Esophagus squamous epithelium (tissue), 5 donors: ENCODE measurements at regions not wholly inside any gene's neighbourhood (a gene's known extent, or its start where the extent isn't known, plus 50 kb on each side); places are given as distances from the start of the nearest gene placed in this dataset.

Source experiments
- DNase-seq: peaks from one replicate; lab custom pipeline; 2025; lab: John Stamatoyannopoulos, UW
- H3K27ac ChIP-seq, 4 donors: fragments of 200-600 bp; sonication (generic); one replicate each; pipeline ENCODE4 v1.5.1; 2016 to 2019; ENCODE audit warnings: mild to moderate bottlenecking in 1 of 4
- H3K27me3 ChIP-seq, 4 donors: fragments of 200-600 bp; sonication (generic); 1 replicate in 3 of 4; 2 replicates in 1 of 4; pipeline versions ENCODE4 v1.5.1 to v1.6.0; 2017 to 2021; ENCODE audit warnings: antibody characterized with exemption in 1 of 4
- H3K36me3 ChIP-seq, 3 donors: fragments of 200-600 bp; sonication (generic); one replicate each; pipeline ENCODE4 v1.5.1; 2016 to 2019
- H3K4me1 ChIP-seq, 3 donors: fragments of 200-600 bp; sonication (generic); one replicate each; pipeline ENCODE4 v1.5.1; 2017 to 2019
- H3K4me3 ChIP-seq, 4 donors: fragments of 200-600 bp; sonication (generic); 1 replicate in 3 of 4; 2 replicates in 1 of 4; pipeline ENCODE4 v1.5.1; 2016 to 2019; ENCODE audit warnings: mild to moderate bottlenecking in 2 of 4, moderate library complexity in 1 of 4
- H3K9me3 ChIP-seq, 3 donors: fragments of 200-600 bp; sonication (generic); one replicate each; pipeline ENCODE4 v1.5.1; 2016 to 2019
- POLR2A ChIP-seq, 4 donors: fragments of 450-650 bp; IDR thresholded peaks; one replicate each; pipeline ENCODE4 v1.6.1; 2017; ENCODE audit warnings: antibody characterized with exemption in 4 of 4, mild to moderate bottlenecking in 4 of 4, moderate library complexity in 3 of 4
- WGBS, 2 donors: methylation state at CpG; one replicate each; pipeline ENCODE4 v1.1.5; 2018; 5-methylcytosine and 5-hydroxymethylcytosine counted together
- intact Hi-C: fragments of 100-400 bp; cut with DNase I; formaldehyde crosslinking; loops from one replicate; pipeline ENCODE4 v1.15.0; 2022
- TF ChIP-seq, protein P1 (sequence below), 6 experiments: fragments of 450-650 bp in 4 of 6; fragments of 200-600 bp in 2 of 6; sonication (generic) in 2 of 6; IDR thresholded peaks; one replicate each; pipeline ENCODE4 v1.5.1; 2016 to 2019; ENCODE audit warnings: antibody characterized with exemption in 6 of 6, mild to moderate bottlenecking in 4 of 6, moderate library complexity in 4 of 6
- donor health status: DM: yes; HTN: yes; CAD: no.

DNA sequence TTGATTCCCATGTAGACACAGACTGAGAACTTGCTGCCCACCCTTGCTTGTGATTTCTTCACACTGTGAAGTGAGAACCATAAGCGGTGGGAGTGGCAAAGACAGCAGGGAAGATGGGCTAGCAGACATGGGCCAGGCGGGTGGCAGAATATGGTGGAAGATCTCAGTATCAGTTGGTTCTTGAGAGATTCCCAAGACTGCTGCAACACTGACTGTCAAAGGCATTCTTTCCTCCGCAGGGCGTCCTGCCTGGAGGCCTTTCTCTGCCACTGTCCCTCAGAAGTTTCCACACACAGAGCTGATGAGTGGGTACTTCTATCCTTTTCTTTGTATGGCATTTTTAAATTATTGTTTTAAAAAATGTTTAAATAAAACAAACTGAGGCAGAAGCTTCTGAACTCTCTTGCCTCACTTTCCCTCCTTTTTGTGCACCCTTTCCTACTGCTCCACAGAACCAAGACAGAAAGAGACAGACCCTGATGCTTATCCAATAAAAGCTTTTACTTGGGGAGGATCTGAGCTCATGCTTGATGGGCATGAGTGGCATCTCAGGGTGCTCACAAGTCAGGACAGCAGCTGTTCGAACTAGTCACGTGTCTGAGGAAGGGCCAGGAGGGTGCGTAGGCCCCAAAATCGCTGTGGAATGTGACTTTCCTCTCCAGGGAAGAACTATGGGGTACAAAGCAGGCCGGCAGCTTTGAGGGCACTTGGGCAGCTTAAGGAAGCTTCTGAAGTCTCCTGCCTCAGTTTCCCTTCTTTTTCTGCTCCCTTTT is 104.7 kb upstream of the PCGF5 start:
- DNase-seq = no peak
- Histone ChIP-seq H3K27ac (no peak overlapping the region), H3K4me3 (no peak overlapping the region), H3K27me3 (no peaks in the 10 kb centered on the region), H3K4me1 (no peaks in the 10 kb centered on the region), H3K9me3 (no peaks in the 10 kb centered on the region), H3K36me3 (no peaks in the 10 kb centered on the region)
- WGBS, 2 donors = 86 to 88% methylated on average over 8 to 9 of the region's 9 CpGs
- TF ChIP-seq, protein P1, sequence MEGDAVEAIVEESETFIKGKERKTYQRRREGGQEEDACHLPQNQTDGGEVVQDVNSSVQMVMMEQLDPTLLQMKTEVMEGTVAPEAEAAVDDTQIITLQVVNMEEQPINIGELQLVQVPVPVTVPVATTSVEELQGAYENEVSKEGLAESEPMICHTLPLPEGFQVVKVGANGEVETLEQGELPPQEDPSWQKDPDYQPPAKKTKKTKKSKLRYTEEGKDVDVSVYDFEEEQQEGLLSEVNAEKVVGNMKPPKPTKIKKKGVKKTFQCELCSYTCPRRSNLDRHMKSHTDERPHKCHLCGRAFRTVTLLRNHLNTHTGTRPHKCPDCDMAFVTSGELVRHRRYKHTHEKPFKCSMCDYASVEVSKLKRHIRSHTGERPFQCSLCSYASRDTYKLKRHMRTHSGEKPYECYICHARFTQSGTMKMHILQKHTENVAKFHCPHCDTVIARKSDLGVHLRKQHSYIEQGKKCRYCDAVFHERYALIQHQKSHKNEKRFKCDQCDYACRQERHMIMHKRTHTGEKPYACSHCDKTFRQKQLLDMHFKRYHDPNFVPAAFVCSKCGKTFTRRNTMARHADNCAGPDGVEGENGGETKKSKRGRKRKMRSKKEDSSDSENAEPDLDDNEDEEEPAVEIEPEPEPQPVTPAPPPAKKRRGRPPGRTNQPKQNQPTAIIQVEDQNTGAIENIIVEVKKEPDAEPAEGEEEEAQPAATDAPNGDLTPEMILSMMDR (IDR thresholded peaks at IDR 0.05) = no peak
- TF ChIP-seq POLR2A (IDR thresholded peaks at IDR 0.05) = no peak
- intact Hi-C loops = no loop called here

DNA sequence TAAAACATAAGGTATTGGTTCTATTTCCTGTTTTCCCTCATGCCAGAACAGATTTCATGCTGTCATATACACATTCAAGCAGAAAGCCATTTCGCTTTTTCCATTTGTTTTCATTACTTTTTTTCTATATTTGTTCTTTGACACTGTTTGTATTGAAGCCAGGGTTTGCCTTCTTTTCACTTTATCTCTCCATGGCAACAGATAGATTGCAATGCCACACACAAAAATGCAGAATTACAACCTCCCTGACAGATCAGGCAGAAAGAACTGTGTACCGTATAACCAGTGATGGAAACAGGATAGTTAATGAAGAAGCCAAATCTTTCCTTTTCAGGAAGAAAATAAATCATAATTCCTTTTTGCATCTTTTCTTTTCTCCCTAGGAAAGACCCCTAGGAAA is 103.0 kb upstream of the PCGF5 start:
- no peaks in the 10 kb centered on the region for H3K36me3 ChIP-seq
- intact Hi-C loops = no loop called here
- H3K4me1 ChIP-seq = no peaks in the 10 kb centered on the region
- no peak overlapping the region for H3K4me3 ChIP-seq
- TF ChIP-seq, protein P1 (IDR thresholded peaks at IDR 0.05) = no peak
- TF ChIP-seq POLR2A (IDR thresholded peaks at IDR 0.05) = no peak
- no peak overlapping the region for H3K27ac ChIP-seq
- 45 to 49% methylated on average over 2 of the region's 2 CpGs for WGBS, 2 donors
- no peaks in the 10 kb centered on the region for H3K27me3 ChIP-seq
- no peak for DNase-seq
- H3K9me3 ChIP-seq = no peaks in the 10 kb centered on the region

DNA sequence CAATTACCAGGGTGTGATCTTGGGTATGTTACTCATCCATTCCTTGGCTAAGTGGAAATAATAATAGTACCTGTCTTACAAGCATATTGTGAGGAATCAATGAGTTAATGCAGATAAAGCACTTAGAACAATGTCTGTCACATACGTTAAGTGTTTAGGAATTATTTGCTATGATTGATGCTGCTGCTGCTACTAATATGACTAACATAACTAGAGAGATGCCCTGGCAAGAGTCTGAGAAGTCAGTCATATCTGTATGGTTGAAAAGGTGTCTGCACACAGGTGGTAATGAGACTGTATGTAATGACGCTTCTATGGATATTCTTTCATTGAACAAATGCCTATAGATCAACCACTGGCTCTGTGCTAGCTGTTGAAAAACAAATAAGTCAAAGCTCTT is 100.1 kb upstream of the PCGF5 start:
- Histone ChIP-seq H3K27me3 (peaks cover 0 to 4% (median 0%) of the 10 kb centered on the region in 4 donors), H3K9me3 (no peaks in the 10 kb centered on the region), H3K36me3 (no peaks in the 10 kb centered on the region), H3K4me3 (no peak overlapping the region), H3K4me1 (no peaks in the 10 kb centered on the region), H3K27ac (no peak overlapping the region)
- intact Hi-C loops = no loop called here
- 46 to 59% methylated on average over 2 of the region's 2 CpGs for WGBS, 2 donors
- no peak for TF ChIP-seq POLR2A (IDR thresholded peaks at IDR 0.05)
- TF ChIP-seq, protein P1 (IDR thresholded peaks at IDR 0.05) = no peak
- DNase-seq = no peak

DNA sequence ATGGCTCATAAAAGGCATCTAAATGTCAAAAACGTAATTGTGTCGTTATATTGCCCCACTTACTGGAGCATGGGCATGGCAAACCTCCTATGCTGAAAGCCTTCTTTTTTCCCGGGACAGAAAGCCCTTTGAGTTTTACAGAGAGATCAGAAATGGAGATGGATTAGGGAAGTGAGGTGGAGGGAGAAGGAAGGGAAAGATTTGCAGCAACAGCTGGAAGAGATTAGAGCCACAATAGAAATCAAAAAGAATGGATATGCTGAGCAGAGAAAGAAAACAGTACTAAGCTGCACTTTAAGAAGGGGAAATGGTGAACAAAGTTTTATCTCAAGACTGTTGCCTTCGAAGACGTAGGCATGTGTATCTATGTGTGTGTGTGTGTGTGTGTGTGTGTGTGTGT is 97.2 kb upstream of the PCGF5 start:
- Histone ChIP-seq H3K9me3 (no peaks in the 10 kb centered on the region), H3K27ac (no peak overlapping the region), H3K4me3 (no peak overlapping the region), H3K27me3 (peaks cover 0 to 7% (median 0%) of the 10 kb centered on the region in 4 donors), H3K36me3 (no peaks in the 10 kb centered on the region), H3K4me1 (no peaks in the 10 kb centered on the region)
- DNase-seq = no peak
- TF ChIP-seq, protein P1 (IDR thresholded peaks at IDR 0.05) = no peak
- no peak for TF ChIP-seq POLR2A (IDR thresholded peaks at IDR 0.05)
- intact Hi-C loops = no loop called here
- WGBS, 2 donors = 51 to 59% methylated on average over 5 of the region's 5 CpGs

DNA sequence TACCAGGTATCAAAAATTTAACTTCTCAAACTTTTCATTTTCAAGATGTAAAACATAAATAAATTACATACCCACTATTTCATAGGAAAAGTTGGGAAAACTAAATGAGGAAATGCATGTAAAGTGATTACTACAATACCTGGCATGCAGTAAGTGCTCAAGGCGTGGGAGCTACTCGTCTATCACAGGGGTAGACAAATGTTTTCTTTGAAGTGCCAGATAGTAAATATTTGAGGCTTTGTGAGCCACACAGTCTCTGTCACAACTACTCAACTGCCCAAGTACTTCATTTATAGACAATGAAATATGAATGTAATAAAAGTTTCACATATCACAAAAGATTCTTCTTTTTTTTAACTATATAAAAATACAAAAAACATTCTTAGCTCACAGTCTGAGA is 96.4 kb upstream of the PCGF5 start:
- H3K36me3 ChIP-seq = no peaks in the 10 kb centered on the region
- no peak overlapping the region for H3K4me3 ChIP-seq
- H3K9me3 ChIP-seq = no peaks in the 10 kb centered on the region
- no peaks in the 10 kb centered on the region for H3K4me1 ChIP-seq
- peaks cover 0 to 7% (median 0%) of the 10 kb centered on the region in 4 donors for H3K27me3 ChIP-seq
- WGBS, 2 donors = 43 to 53% methylated on average over 2 of the region's 2 CpGs
- DNase-seq = no peak
- H3K27ac ChIP-seq = no peak overlapping the region
- TF ChIP-seq, protein P1 (IDR thresholded peaks at IDR 0.05) = no peak
- no peak for TF ChIP-seq POLR2A (IDR thresholded peaks at IDR 0.05)
- intact Hi-C loops = no loop called here
